ENCODE measurements at regions not wholly inside any gene's neighbourhood (a gene's known extent, or its start where the extent isn't known, plus 50 kb on each side); places are given as distances from the start of the nearest gene placed in this dataset.

DNA sequence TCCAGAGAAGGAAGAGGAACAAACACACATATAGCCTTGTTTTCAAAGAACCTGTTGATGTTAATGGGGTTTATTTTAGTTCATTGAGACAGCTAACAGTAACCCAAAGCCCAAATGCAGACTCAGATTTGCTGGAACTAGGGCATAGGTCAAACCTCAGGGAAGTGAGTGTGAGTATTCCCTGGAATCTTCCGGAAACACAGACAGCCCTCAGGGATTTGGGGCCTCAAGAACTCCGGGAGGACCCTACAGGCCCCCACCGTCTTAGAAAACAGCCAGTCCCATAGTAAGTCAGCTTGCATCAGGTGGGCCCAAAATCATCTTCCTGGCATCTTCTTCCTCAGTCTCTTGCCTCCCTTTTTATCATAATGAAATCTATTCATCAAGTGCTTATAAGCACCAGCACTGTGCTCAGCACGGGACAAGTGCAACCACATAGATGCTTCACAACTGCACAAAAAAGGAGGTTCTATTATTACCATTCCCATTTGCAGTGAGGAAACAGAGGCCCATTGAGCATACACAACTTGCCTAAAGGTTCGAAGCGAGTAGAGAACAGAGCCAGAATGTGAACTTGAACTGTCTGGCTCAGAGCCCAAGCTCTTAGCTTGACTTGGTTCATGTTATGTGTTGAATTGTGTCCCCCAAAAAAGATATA lies 50.2 kb upstream of the BCL11A start:
- TF ChIP-seq, protein P1, sequence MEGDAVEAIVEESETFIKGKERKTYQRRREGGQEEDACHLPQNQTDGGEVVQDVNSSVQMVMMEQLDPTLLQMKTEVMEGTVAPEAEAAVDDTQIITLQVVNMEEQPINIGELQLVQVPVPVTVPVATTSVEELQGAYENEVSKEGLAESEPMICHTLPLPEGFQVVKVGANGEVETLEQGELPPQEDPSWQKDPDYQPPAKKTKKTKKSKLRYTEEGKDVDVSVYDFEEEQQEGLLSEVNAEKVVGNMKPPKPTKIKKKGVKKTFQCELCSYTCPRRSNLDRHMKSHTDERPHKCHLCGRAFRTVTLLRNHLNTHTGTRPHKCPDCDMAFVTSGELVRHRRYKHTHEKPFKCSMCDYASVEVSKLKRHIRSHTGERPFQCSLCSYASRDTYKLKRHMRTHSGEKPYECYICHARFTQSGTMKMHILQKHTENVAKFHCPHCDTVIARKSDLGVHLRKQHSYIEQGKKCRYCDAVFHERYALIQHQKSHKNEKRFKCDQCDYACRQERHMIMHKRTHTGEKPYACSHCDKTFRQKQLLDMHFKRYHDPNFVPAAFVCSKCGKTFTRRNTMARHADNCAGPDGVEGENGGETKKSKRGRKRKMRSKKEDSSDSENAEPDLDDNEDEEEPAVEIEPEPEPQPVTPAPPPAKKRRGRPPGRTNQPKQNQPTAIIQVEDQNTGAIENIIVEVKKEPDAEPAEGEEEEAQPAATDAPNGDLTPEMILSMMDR (tag by site-specific recombination; IDR thresholded peaks at IDR 0.05): no peak
- TF ChIP-seq ZNF48 (tag by site-specific recombination; IDR thresholded peaks at IDR 0.05) (no peak), YY1 (tag by site-specific recombination; IDR thresholded peaks at IDR 0.05) (no peak)

Measured in HEK293 (cell line).